T-helper 2 cell treated with Interferon-gamma antibody and Interleukin-4, amounts not matched to agents 5 μg/mL and 100 μg/mL, for 36 hours (primary cell): ENCODE measurements at regions not wholly inside any gene's neighbourhood (a gene's known extent, or its start where the extent isn't known, plus 50 kb on each side); places are given as distances from the start of the nearest gene placed in this dataset.

Experiments used
- DNase-seq: peaks from one replicate; pipeline ENCODE4 v3.0.0; 2021; ENCODE audit warnings: low spot score
- H3K27ac Mint-ChIP-seq: one replicate; pipeline ENCODE4 v1.8.0; 2021; ENCODE audit warnings: mild to moderate bottlenecking, mixed read lengths
- H3K27me3 Mint-ChIP-seq: one replicate; pipeline ENCODE4 v1.8.0; 2021; ENCODE audit warnings: low read depth, mixed read lengths
- H3K36me3 Mint-ChIP-seq: one replicate; pipeline ENCODE4 v1.8.0; 2021; ENCODE audit warnings: low read depth, mixed read lengths
- H3K4me1 Mint-ChIP-seq: one replicate; pipeline ENCODE4 v1.8.0; 2021; ENCODE audit warnings: low read depth, mixed read lengths
- H3K4me3 Mint-ChIP-seq: one replicate; pipeline ENCODE4 v1.8.0; 2022; ENCODE audit warnings: mild to moderate bottlenecking, moderate library complexity, mixed read lengths
- H3K9me3 Mint-ChIP-seq: one replicate; pipeline ENCODE4 v1.8.0; 2021; ENCODE audit warnings: mixed read lengths

GRCh38 chr15:29437888-29438702 lies 168.5 kb upstream of the NSMCE3 start:
- H3K36me3 Mint-ChIP-seq = no peaks in the 10 kb centered on the region
- H3K9me3 Mint-ChIP-seq = no peaks in the 10 kb centered on the region
- H3K4me3 Mint-ChIP-seq = no peak overlapping the region
- peaks cover 4% of the 10 kb centered on the region for H3K27me3 Mint-ChIP-seq
- no peaks in the 10 kb centered on the region for H3K4me1 Mint-ChIP-seq
- no peak overlapping the region for H3K27ac Mint-ChIP-seq
- DNase-seq = no peak

GRCh38 chr15:29435811-29436210 lies 166.2 kb upstream of the NSMCE3 start:
- no peak for DNase-seq
- H3K27ac Mint-ChIP-seq = no peak overlapping the region
- no peak overlapping the region for H3K4me3 Mint-ChIP-seq
- H3K4me1 Mint-ChIP-seq = no peaks in the 10 kb centered on the region
- H3K36me3 Mint-ChIP-seq = no peaks in the 10 kb centered on the region
- H3K9me3 Mint-ChIP-seq = no peaks in the 10 kb centered on the region
- H3K27me3 Mint-ChIP-seq = peaks cover 4% of the 10 kb centered on the region

DNA sequence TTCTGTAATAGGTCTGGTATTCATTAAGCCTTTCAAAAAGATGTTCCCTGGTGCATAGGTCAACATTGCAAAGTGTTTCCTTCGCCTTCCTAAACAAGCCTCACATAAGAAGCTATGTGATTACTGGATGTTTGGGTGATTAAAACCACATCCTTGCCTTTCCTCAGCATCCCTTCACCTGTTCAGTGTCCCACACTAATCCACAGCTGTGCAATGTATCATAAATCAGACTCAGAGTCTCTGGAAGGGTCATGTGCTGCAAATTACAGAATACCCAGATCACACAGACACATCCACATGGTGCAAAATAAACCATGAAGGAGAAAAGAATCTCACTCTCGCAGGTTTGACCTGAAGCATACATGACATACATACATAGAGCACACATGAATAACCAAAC lies 164.7 kb upstream of the NSMCE3 start:
- H3K4me1 Mint-ChIP-seq = no peaks in the 10 kb centered on the region
- H3K9me3 Mint-ChIP-seq = no peaks in the 10 kb centered on the region

DNA sequence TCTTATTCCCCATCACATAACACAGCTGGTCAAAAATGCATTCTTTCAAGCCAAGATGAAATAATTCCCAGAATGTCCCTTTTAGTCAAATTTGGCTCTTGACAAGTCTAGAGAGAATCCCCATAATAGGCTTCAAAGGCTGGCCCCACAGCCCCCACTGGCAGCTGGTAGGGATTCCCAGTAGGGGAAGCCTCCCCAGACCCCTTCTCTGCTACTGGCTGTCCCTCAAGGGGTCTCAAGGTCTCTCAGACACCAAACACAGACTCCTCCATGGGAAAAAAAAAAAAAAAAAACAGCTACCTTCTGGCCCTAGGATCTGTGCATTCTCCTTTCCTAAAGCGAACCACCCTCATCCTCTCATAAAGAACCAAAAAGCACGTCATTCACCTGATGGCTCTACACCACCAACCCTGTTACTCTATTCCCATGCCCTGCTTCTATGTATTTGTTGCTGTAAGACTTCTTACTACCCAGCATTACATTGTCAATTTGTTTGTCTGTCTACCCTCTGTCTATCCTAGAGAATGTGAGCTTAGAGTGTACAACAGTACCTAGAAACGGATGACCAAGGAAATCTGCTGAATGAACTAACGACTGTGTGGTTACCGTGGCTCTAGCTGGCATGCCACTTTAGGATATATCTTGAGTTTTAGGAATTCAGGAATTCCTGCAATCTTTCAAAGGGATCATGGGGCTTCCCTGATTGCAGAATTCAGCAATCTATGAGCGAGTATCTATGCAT lies 164.1 kb upstream of the NSMCE3 start:
- H3K27me3 Mint-ChIP-seq = peaks cover 4% of the 10 kb centered on the region
- no peak overlapping the region for H3K4me3 Mint-ChIP-seq
- H3K4me1 Mint-ChIP-seq = no peaks in the 10 kb centered on the region
- DNase-seq = no peak
- no peak overlapping the region for H3K27ac Mint-ChIP-seq
- H3K36me3 Mint-ChIP-seq = no peaks in the 10 kb centered on the region
- H3K9me3 Mint-ChIP-seq = no peaks in the 10 kb centered on the region

More for the DNA sequence above, 164.7 kb upstream of the NSMCE3 start:
- no peaks in the 10 kb centered on the region for H3K36me3 Mint-ChIP-seq
- peaks cover 4% of the 10 kb centered on the region for H3K27me3 Mint-ChIP-seq
- no peak for DNase-seq
- H3K27ac Mint-ChIP-seq = no peak overlapping the region
- no peak overlapping the region for H3K4me3 Mint-ChIP-seq

DNA sequence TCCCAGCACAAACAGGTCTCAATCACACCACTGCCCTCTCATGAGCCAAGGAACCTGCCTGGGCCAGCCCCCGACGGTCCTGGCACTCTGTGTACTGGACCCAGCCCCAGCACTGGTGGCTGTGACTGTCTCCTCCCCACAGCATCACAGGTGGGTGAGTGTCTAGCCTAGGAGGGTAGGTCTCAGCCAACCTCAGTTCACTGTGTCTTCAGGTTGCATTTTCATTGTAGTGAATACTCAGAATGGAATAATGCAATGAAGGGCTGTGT lies 163.4 kb upstream of the NSMCE3 start:
- H3K27ac Mint-ChIP-seq = no peak overlapping the region
- no peak overlapping the region for H3K4me3 Mint-ChIP-seq
- no peaks in the 10 kb centered on the region for H3K9me3 Mint-ChIP-seq
- no peak for DNase-seq
- no peaks in the 10 kb centered on the region for H3K4me1 Mint-ChIP-seq
- peaks cover 4% of the 10 kb centered on the region for H3K27me3 Mint-ChIP-seq
- no peaks in the 10 kb centered on the region for H3K36me3 Mint-ChIP-seq

- H3K27ac Mint-ChIP-seq = no peak overlapping the region
- H3K9me3 Mint-ChIP-seq = no peaks in the 10 kb centered on the region
Observed at GRCh38 chr15:29432191-29433049, 162.8 kb upstream of the NSMCE3 start.

DNA sequence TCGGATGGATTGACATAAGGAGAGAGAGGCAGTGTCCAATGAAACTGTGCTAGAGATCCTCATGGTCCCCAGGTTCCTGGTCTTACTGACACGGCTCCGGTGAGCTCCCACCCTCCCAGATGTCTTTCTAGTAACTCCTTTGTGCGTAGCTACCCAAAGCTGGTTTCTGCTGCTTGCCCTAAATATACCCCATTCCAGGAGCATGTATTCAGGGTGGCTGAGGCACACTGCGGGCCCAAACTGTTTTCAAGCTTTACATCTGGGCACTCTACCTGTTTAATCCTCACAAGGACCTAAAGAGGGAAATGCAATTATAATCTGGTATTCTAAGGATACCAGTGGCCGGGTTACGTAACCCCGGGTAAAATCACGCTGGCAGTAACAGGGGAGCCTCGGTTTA lies 161.2 kb upstream of the NSMCE3 start:
- peaks cover 4% of the 10 kb centered on the region for H3K27me3 Mint-ChIP-seq
- H3K27ac Mint-ChIP-seq = no peak overlapping the region
- H3K36me3 Mint-ChIP-seq = no peaks in the 10 kb centered on the region
- no peaks in the 10 kb centered on the region for H3K4me1 Mint-ChIP-seq
- no peaks in the 10 kb centered on the region for H3K9me3 Mint-ChIP-seq
- H3K4me3 Mint-ChIP-seq = no peak overlapping the region
- no peak for DNase-seq

More at GRCh38 chr15:29432191-29433049, 162.8 kb upstream of the NSMCE3 start:
- no peak for DNase-seq
- H3K36me3 Mint-ChIP-seq = no peaks in the 10 kb centered on the region
- peaks cover 4% of the 10 kb centered on the region for H3K27me3 Mint-ChIP-seq
- no peaks in the 10 kb centered on the region for H3K4me1 Mint-ChIP-seq
- no peak overlapping the region for H3K4me3 Mint-ChIP-seq

- Mint-ChIP-seq H3K4me3 (no peak overlapping the region), H3K4me1 (no peaks in the 10 kb centered on the region), H3K9me3 (no peaks in the 10 kb centered on the region), H3K27ac (no peak overlapping the region), H3K36me3 (no peaks in the 10 kb centered on the region), H3K27me3 (peaks cover 4% of the 10 kb centered on the region)
- DNase-seq = no peak
Observed at GRCh38 chr15:29430124-29430523, 160.5 kb upstream of the NSMCE3 start.

GRCh38 chr15:29429584-29429983 lies 160.0 kb upstream of the NSMCE3 start:
- Mint-ChIP-seq H3K4me1 (no peaks in the 10 kb centered on the region), H3K27me3 (peaks cover 4% of the 10 kb centered on the region), H3K36me3 (no peaks in the 10 kb centered on the region), H3K4me3 (no peak overlapping the region), H3K9me3 (no peaks in the 10 kb centered on the region), H3K27ac (no peak overlapping the region)
- no peak for DNase-seq

DNA sequence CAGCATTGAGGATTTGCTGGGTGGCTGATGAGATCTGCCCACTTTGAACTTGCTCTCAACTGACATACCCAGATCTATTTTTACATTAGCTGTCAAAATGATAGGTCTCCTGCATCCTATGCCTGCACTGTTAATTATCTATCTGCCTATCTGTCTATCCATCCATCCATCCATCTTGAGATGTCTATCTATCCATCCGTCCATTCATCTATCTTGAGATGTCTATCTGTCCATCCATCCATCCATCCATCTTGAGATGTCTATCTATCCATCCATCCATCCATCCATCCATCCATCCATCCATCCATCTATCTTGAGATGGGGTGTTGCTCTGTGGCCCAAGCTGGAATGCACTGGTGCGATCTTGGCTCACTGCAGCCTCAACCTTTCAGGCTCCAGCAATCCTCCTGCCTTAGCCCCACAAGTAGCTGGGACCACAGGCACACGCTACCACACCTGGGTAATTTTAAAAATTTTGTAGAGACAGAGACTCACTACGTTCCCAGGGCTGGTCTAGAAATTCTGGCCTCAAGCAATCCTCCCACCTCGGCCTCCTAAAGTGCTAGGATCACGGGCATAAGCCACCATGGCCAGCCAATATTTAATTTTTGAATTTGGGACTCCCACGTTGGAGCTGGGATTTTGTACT lies 159.4 kb upstream of the NSMCE3 start:
- no peak overlapping the region for H3K27ac Mint-ChIP-seq
- H3K36me3 Mint-ChIP-seq = no peaks in the 10 kb centered on the region
- no peaks in the 10 kb centered on the region for H3K27me3 Mint-ChIP-seq
- no peak for DNase-seq
- H3K4me1 Mint-ChIP-seq = no peaks in the 10 kb centered on the region
- no peak overlapping the region for H3K4me3 Mint-ChIP-seq
- H3K9me3 Mint-ChIP-seq = no peaks in the 10 kb centered on the region

- H3K9me3 Mint-ChIP-seq = no peaks in the 10 kb centered on the region
- H3K36me3 Mint-ChIP-seq = no peaks in the 10 kb centered on the region
- DNase-seq = no peak
- no peaks in the 10 kb centered on the region for H3K27me3 Mint-ChIP-seq
- no peaks in the 10 kb centered on the region for H3K4me1 Mint-ChIP-seq
- H3K4me3 Mint-ChIP-seq = no peak overlapping the region
- H3K27ac Mint-ChIP-seq = no peak overlapping the region
Observed at GRCh38 chr15:29425864-29426263, 156.2 kb upstream of the NSMCE3 start.

- no peak for DNase-seq
- Mint-ChIP-seq H3K4me3 (no peak overlapping the region), H3K4me1 (no peaks in the 10 kb centered on the region), H3K36me3 (no peaks in the 10 kb centered on the region), H3K9me3 (no peaks in the 10 kb centered on the region), H3K27me3 (no peaks in the 10 kb centered on the region), H3K27ac (no peak overlapping the region)
Observed at GRCh38 chr15:29424118-29424517, 154.5 kb upstream of the NSMCE3 start.

DNA sequence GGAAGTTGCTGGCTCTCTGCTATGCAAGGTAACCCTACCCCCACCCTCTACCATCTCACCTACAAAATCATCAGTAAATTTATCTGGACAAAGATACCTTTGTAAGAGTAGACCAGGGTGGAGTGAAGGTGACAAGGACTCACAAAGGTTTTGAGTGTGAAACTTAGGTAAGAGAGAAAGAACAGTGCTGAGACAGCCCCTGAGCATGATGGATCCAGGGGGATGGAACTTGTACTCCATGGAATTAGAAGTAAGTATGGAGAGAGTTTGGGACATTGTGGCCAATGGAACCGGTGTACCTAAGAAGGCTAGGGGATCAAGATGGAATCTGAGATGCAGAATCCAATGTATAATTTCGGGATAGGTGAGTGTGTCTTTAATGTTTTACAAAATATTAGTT lies 153.0 kb upstream of the NSMCE3 start:
- no peak overlapping the region for H3K4me3 Mint-ChIP-seq
- DNase-seq = no peak
- H3K4me1 Mint-ChIP-seq = no peaks in the 10 kb centered on the region
- H3K27me3 Mint-ChIP-seq = no peaks in the 10 kb centered on the region
- H3K9me3 Mint-ChIP-seq = no peaks in the 10 kb centered on the region
- no peaks in the 10 kb centered on the region for H3K36me3 Mint-ChIP-seq
- H3K27ac Mint-ChIP-seq = no peak overlapping the region

- Mint-ChIP-seq H3K9me3 (no peaks in the 10 kb centered on the region), H3K4me1 (no peaks in the 10 kb centered on the region)
Observed at GRCh38 chr15:29420188-29420587, 150.6 kb upstream of the NSMCE3 start.

More at GRCh38 chr15:29420188-29420587, 150.6 kb upstream of the NSMCE3 start:
- Mint-ChIP-seq H3K27me3 (no peaks in the 10 kb centered on the region), H3K4me3 (no peak overlapping the region), H3K36me3 (no peaks in the 10 kb centered on the region), H3K27ac (no peak overlapping the region)
- no peak for DNase-seq
